Vagina (tissue), 2 donors: ENCODE measurements at regions not wholly inside any gene's neighbourhood (a gene's known extent, or its start where the extent isn't known, plus 50 kb on each side); places are given as distances from the start of the nearest gene placed in this dataset.
A peak's percentile ranks its signal among the peaks of the same experiment; 100 is the strongest.

Source experiments
- DNase-seq, 2 donors: peaks; one replicate each; pipeline ENCODE4 v3.0.0-alpha.2; 2017; ENCODE audit errors: extremely low spot score in 2 of 2
- H3K27ac ChIP-seq: fragments of 200-600 bp; sonication (generic); one replicate; pipeline ENCODE4 v1.5.1; 2019
- H3K27me3 ChIP-seq: fragments of 200-600 bp; sonication (generic); one replicate; pipeline ENCODE4 v1.5.1; 2019
- H3K36me3 ChIP-seq, 2 donors: fragments of 200-600 bp; sonication (generic); one replicate each; pipeline ENCODE4 v1.5.1; 2017 to 2019
- H3K4me1 ChIP-seq: fragments of 200-600 bp; sonication (generic); one replicate; pipeline ENCODE4 v1.5.1; 2019
- H3K4me3 ChIP-seq, 2 donors: fragments of 200-600 bp; sonication (generic); 1 replicate in 1 of 2; 2 replicates in 1 of 2; pipeline ENCODE4 v1.5.1; 2016 to 2019
- H3K9me3 ChIP-seq: fragments of 200-600 bp; sonication (generic); one replicate; pipeline ENCODE4 v1.5.1; 2019
- POLR2A ChIP-seq, 2 donors: fragments of 450-650 bp; IDR thresholded peaks; one replicate each; pipeline ENCODE4 v1.6.1; 2017; ENCODE audit warnings: antibody characterized with exemption in 2 of 2, mild to moderate bottlenecking in 2 of 2, moderate library complexity in 2 of 2
- POLR2AphosphoS5 ChIP-seq, 2 donors: sonication (generic); formaldehyde crosslinking; IDR thresholded peaks; one replicate each; pipeline ENCODE4 v1.9.0; 2017; ENCODE audit warnings: antibody characterized with exemption in 2 of 2, mild to moderate bottlenecking in 2 of 2, low read depth in 1 of 2; ENCODE audit not compliant: insufficient read depth in 1 of 2
- intact Hi-C: fragments of 100-400 bp; cut with DNase I; formaldehyde crosslinking; loops from one replicate; pipeline ENCODE4 v1.15.1; 2023
- TF ChIP-seq, protein P1 (sequence below), 3 experiments: fragments of 450-650 bp in 2 of 3; fragments of 200-600 bp in 1 of 3; sonication (generic) in 1 of 3; IDR thresholded peaks; one replicate each; pipeline ENCODE4 v1.5.1; 2017 to 2019; ENCODE audit warnings: antibody characterized with exemption in 3 of 3, mild to moderate bottlenecking in 2 of 3, moderate library complexity in 2 of 3

GRCh38 chr10:117747636-117748035 is 205.1 kb downstream of the EMX2 start:
- no peaks in the 10 kb centered on the region for H3K27me3 ChIP-seq
- H3K4me1 ChIP-seq: no peaks in the 10 kb centered on the region
- peak; percentile 82 to 95 for DNase-seq
- no peaks in the 10 kb centered on the region for H3K9me3 ChIP-seq
- no peaks in the 10 kb centered on the region for H3K36me3 ChIP-seq
- TF ChIP-seq, protein P1, sequence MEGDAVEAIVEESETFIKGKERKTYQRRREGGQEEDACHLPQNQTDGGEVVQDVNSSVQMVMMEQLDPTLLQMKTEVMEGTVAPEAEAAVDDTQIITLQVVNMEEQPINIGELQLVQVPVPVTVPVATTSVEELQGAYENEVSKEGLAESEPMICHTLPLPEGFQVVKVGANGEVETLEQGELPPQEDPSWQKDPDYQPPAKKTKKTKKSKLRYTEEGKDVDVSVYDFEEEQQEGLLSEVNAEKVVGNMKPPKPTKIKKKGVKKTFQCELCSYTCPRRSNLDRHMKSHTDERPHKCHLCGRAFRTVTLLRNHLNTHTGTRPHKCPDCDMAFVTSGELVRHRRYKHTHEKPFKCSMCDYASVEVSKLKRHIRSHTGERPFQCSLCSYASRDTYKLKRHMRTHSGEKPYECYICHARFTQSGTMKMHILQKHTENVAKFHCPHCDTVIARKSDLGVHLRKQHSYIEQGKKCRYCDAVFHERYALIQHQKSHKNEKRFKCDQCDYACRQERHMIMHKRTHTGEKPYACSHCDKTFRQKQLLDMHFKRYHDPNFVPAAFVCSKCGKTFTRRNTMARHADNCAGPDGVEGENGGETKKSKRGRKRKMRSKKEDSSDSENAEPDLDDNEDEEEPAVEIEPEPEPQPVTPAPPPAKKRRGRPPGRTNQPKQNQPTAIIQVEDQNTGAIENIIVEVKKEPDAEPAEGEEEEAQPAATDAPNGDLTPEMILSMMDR (IDR thresholded peaks at IDR 0.05): no peak
- TF ChIP-seq POLR2AphosphoS5 (IDR thresholded peaks at IDR 0.05; ENCODE audit: insufficient read depth in 1 of 2, low read depth in 1 of 2): no peak
- TF ChIP-seq POLR2A (IDR thresholded peaks at IDR 0.05): no peak
- intact Hi-C loops: no loop called here
- H3K27ac ChIP-seq: no peak overlapping the region
- no peak overlapping the region for H3K4me3 ChIP-seq

DNA sequence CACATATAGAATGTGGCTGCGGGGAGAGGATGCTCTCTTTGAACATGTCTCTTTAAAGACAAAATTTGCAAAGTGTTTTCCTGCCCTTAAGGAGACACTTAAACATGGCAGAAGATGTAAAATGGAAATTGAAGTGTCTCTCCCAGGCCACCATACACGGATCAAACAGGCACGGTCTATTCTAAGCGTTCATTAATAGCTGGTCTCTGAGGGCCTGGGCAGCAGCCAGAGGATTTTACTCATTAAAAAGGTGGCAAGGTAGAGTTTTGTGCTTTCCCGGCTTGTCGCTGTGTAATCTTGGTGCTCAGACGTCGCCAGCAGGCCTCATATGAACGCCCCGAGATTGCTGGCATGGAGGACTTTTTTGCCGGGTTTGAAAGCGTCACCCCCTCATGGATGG is 205.5 kb downstream of the EMX2 start:
- TF ChIP-seq, protein P1 (IDR thresholded peaks at IDR 0.05): no peak
- TF ChIP-seq POLR2A (IDR thresholded peaks at IDR 0.05) (no peak), POLR2AphosphoS5 (IDR thresholded peaks at IDR 0.05; ENCODE audit: insufficient read depth in 1 of 2, low read depth in 1 of 2) (no peak)
- H3K36me3 ChIP-seq: no peaks in the 10 kb centered on the region
- H3K9me3 ChIP-seq: no peaks in the 10 kb centered on the region
- no peak overlapping the region for H3K27ac ChIP-seq
- H3K4me1 ChIP-seq: no peaks in the 10 kb centered on the region
- H3K4me3 ChIP-seq: no peak overlapping the region
- H3K27me3 ChIP-seq: no peaks in the 10 kb centered on the region
- peak in 1 of 2 donors; percentile 37 for DNase-seq
- intact Hi-C loops: no loop called here

DNA sequence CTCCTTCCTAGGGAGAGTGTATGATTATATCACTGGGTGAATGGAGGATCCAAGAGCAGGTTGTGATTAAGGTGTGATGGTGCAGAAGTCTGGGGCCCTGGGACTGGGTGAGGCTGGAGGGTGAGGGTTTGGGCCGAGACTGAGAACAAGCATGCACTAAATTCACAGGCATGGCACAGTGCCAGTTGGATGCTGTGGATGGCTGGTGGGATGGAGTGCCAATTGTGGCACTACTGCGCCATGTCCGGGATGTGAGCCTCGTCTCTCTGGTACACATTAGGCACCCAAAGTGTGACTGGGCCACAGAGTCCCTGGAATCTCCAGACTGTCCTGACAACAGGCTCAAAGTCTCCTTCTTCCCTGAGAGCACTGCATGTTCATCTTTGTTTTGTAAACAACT is 208.1 kb downstream of the EMX2 start:
- H3K4me1 ChIP-seq: no peaks in the 10 kb centered on the region
- no peaks in the 10 kb centered on the region for H3K27me3 ChIP-seq
- intact Hi-C loops: no loop called here
- no peaks in the 10 kb centered on the region for H3K9me3 ChIP-seq
- H3K27ac ChIP-seq: no peak overlapping the region
- H3K4me3 ChIP-seq: no peak overlapping the region
- no peaks in the 10 kb centered on the region for H3K36me3 ChIP-seq
- DNase-seq: peak in 1 of 2 donors; percentile 54
- TF ChIP-seq POLR2A (IDR thresholded peaks at IDR 0.05) (no peak), POLR2AphosphoS5 (IDR thresholded peaks at IDR 0.05; ENCODE audit: insufficient read depth in 1 of 2, low read depth in 1 of 2) (no peak)

- peak in 1 of 2 donors; percentile 27 for DNase-seq
- no peak for TF ChIP-seq POLR2A (IDR thresholded peaks at IDR 0.05)
- TF ChIP-seq POLR2AphosphoS5 (IDR thresholded peaks at IDR 0.05; ENCODE audit: insufficient read depth in 1 of 2, low read depth in 1 of 2): no peak
- TF ChIP-seq, protein P1 (IDR thresholded peaks at IDR 0.05): no peak
- no peak overlapping the region for H3K27ac ChIP-seq
Observed at GRCh38 chr10:117751259-117751658, 208.7 kb downstream of the EMX2 start.

GRCh38 chr10:117752103-117752502 is 209.6 kb downstream of the EMX2 start:
- TF ChIP-seq POLR2A (IDR thresholded peaks at IDR 0.05) (no peak), POLR2AphosphoS5 (IDR thresholded peaks at IDR 0.05; ENCODE audit: insufficient read depth in 1 of 2, low read depth in 1 of 2) (no peak)
- TF ChIP-seq, protein P1 (IDR thresholded peaks at IDR 0.05): no peak
- intact Hi-C loops: no loop called here

More at GRCh38 chr10:117751259-117751658, 208.7 kb downstream of the EMX2 start:
- Histone ChIP-seq H3K27me3 (no peaks in the 10 kb centered on the region), H3K9me3 (no peaks in the 10 kb centered on the region), H3K4me1 (no peaks in the 10 kb centered on the region), H3K36me3 (no peaks in the 10 kb centered on the region), H3K4me3 (no peak overlapping the region)
- intact Hi-C loops: no loop called here

More at GRCh38 chr10:117752103-117752502, 209.6 kb downstream of the EMX2 start:
- H3K36me3 ChIP-seq: no peaks in the 10 kb centered on the region
- H3K9me3 ChIP-seq: no peaks in the 10 kb centered on the region
- no peaks in the 10 kb centered on the region for H3K4me1 ChIP-seq
- H3K4me3 ChIP-seq: no peak overlapping the region
- H3K27me3 ChIP-seq: no peaks in the 10 kb centered on the region
- no peak overlapping the region for H3K27ac ChIP-seq
- peak in 1 of 2 donors; percentile 44 for DNase-seq
